Astrocyte of the cerebellum (primary cell): ENCODE measurements at regions not wholly inside any gene's neighbourhood (a gene's known extent, or its start where the extent isn't known, plus 50 kb on each side); places are given as distances from the start of the nearest gene placed in this dataset.

Source experiments
- DNase-seq: peaks from one replicate; pipeline ENCODE4 v3.0.0-alpha.2; 2011; ENCODE audit warnings: low read depth
- H3K4me3 ChIP-seq: 2 replicates; pipeline ENCODE4 v1.5.1; 2011; ENCODE audit warnings: mild to moderate bottlenecking, low read depth, low read length, moderate library complexity
- CTCF ChIP-seq: IDR thresholded peaks from 2 replicates; pipeline ENCODE4 v1.5.1; 2012; ENCODE audit warnings: low read length, low read depth, moderate library complexity, mild to moderate bottlenecking; ENCODE audit errors: missing control alignments
- in situ Hi-C: cut with HindIII; loops from 2 replicates; pipeline ENCODE4 v1.10.0; 2017; ENCODE audit warnings: low sequenced_read_pairs

GRCh38 chr18:64539847-64540246 lies 391.0 kb upstream of the LINC00305 start:
- TF ChIP-seq CTCF = no peak
- in situ Hi-C loops = no loop called here
- no peak for DNase-seq

GRCh38 chr18:64528646-64529045 lies 379.8 kb upstream of the LINC00305 start:
- no peak for DNase-seq
- in situ Hi-C loops = no loop called here
- TF ChIP-seq CTCF = no peak
- H3K4me3 ChIP-seq = no peak overlapping the region

More at GRCh38 chr18:64539847-64540246, 391.0 kb upstream of the LINC00305 start:
- no peak overlapping the region for H3K4me3 ChIP-seq

GRCh38 chr18:64519201-64519600 lies 370.3 kb upstream of the LINC00305 start:
- no peak overlapping the region for H3K4me3 ChIP-seq
- in situ Hi-C loops = no loop called here
- no peak for DNase-seq
- TF ChIP-seq CTCF = no peak

GRCh38 chr18:64518191-64518590 lies 369.3 kb upstream of the LINC00305 start:
- in situ Hi-C loops = no loop called here
- no peak overlapping the region for H3K4me3 ChIP-seq
- DNase-seq = no peak
- TF ChIP-seq CTCF = no peak

- in situ Hi-C loops = no loop called here
- no peak for TF ChIP-seq CTCF
These were observed 364.5 kb upstream of the LINC00305 start for GRCh38 chr18:64513401-64513800.

GRCh38 chr18:64490207-64490606 lies 341.3 kb upstream of the LINC00305 start:
- H3K4me3 ChIP-seq = no peak overlapping the region
- TF ChIP-seq CTCF = no peak
- DNase-seq = no peak
- in situ Hi-C loops = no loop called here

More at GRCh38 chr18:64513401-64513800, 364.5 kb upstream of the LINC00305 start:
- no peak for DNase-seq
- H3K4me3 ChIP-seq = no peak overlapping the region

GRCh38 chr18:64488698-64489097 lies 339.8 kb upstream of the LINC00305 start:
- in situ Hi-C loops = no loop called here
- TF ChIP-seq CTCF = no peak
- DNase-seq = no peak
- no peak overlapping the region for H3K4me3 ChIP-seq
